Uterus (tissue), 3 donors: ENCODE measurements at regions not wholly inside any gene's neighbourhood (a gene's known extent, or its start where the extent isn't known, plus 50 kb on each side); places are given as distances from the start of the nearest gene placed in this dataset.

Source experiments
- DNase-seq, 2 donors: peaks; one replicate each; pipeline ENCODE4 v3.0.0-alpha.2; 2019 to 2020
- H3K27ac ChIP-seq, 2 donors: fragments of 200-600 bp; sonication (generic); 1 replicate in 1 of 2; 2 replicates in 1 of 2; pipeline ENCODE4 v1.5.1; 2016 to 2018
- H3K27me3 ChIP-seq, 2 donors: fragments of 200-600 bp; sonication (generic); one replicate each; pipeline ENCODE4 v1.5.1; 2018 to 2019; ENCODE audit warnings: control low read depth in 1 of 2
- H3K36me3 ChIP-seq, 2 donors: fragments of 200-600 bp; sonication (generic); one replicate each; pipeline ENCODE4 v1.5.1; 2019; ENCODE audit warnings: control low read depth in 1 of 2
- H3K4me1 ChIP-seq, 2 donors: fragments of 200-600 bp; sonication (generic); one replicate each; pipeline ENCODE4 v1.5.1; 2018 to 2019; ENCODE audit warnings: control low read depth in 1 of 2
- H3K4me3 ChIP-seq, 2 donors: fragments of 200-600 bp; sonication (generic); 1 replicate in 1 of 2; 2 replicates in 1 of 2; pipeline ENCODE4 v1.5.1; 2018 to 2019; ENCODE audit warnings: mild to moderate bottlenecking in 1 of 2
- H3K9me3 ChIP-seq, 2 donors: fragments of 200-600 bp; sonication (generic); one replicate each; pipeline ENCODE4 v1.5.1; 2019; ENCODE audit warnings: control low read depth in 1 of 2
- POLR2A ChIP-seq, 2 donors: fragments of 450-650 bp; IDR thresholded peaks; one replicate each; pipeline ENCODE4 v1.6.1; 2016; ENCODE audit warnings: antibody characterized with exemption in 2 of 2, mild to moderate bottlenecking in 1 of 2, moderate library complexity in 1 of 2
- intact Hi-C: fragments of 100-400 bp; cut with DNase I; formaldehyde crosslinking; loops from one replicate; pipeline ENCODE4 v1.15.1; 2023; ENCODE audit warnings: low total_unique reads
- TF ChIP-seq, protein P1 (sequence below), 4 experiments: fragments of 200-600 bp in 2 of 4; fragments of 450-650 bp in 2 of 4; sonication (generic) in 2 of 4; IDR thresholded peaks; one replicate each; pipeline ENCODE4 v1.5.1; 2016 to 2019; ENCODE audit warnings: antibody characterized with exemption in 4 of 4, mild to moderate bottlenecking in 2 of 4, moderate library complexity in 1 of 4
- donor health status: DM: yes; HTN: yes; CAD: no.

DNA sequence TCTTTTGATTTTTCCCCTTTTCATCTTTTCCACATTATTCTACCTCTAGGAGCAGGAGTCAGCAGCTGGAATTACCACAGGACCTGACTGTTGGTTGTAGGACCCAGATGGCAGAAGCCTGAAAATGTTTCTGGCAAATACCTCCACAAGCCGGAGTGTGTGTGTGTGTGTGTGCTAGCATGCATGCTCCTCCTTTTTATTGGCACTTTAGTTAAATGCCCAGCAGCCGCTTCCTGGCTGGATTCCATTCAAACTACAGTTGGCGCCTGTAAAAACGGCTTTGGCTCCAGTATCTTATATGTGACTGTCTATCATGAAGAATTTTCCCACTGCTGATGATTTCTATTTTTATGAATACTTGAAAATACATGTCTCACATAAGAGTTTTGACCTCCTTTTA lies 319.7 kb upstream of the SP4 start:
- intact Hi-C loops, result no loop called here

DNA sequence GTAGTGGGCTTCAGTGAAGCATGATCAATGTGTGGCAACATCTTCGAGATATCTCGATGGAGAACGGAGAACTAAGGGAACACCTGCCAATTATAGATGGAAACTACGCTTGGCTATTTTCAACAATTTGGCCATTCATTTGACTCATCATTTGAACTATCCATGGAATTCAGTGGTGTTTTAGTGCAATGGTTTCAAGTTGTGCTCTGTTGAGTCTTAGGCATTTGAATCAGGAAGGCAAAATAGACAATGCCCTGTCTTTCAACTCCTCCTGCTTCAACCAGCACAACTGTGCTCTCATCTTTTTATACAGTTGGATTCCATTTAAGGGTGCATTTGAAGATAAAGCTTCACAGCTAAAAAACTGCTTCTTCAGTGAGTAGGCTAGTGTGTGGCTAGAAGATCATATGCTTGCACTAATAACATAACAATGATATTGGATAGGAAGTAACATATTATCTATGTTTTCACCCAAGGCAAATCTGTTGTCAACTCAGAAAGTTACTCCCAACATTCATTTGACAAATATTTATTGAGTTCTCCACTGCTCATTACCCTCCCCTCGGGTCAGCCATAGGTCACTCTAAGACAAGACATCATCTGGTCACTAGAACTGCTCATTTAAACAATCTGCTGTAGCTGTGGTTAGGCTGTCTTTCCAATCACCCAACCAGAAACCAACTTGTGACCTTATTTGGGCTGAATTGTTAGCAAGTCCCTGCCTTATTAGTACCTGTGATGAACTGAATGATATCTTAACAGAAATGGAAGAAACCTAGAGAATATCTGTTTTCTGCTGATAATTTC lies 314.1 kb upstream of the SP4 start:
- Histone ChIP-seq H3K4me1 (no peaks in the 10 kb centered on the region), H3K9me3 (no peaks in the 10 kb centered on the region), H3K27me3 (no peaks in the 10 kb centered on the region), H3K4me3 (no peak overlapping the region), H3K36me3 (no peaks in the 10 kb centered on the region), H3K27ac (no peak overlapping the region)
- no peak for DNase-seq
- intact Hi-C loops, result no loop called here
- no peak for TF ChIP-seq POLR2A (IDR thresholded peaks at IDR 0.05)
- TF ChIP-seq, protein P1, sequence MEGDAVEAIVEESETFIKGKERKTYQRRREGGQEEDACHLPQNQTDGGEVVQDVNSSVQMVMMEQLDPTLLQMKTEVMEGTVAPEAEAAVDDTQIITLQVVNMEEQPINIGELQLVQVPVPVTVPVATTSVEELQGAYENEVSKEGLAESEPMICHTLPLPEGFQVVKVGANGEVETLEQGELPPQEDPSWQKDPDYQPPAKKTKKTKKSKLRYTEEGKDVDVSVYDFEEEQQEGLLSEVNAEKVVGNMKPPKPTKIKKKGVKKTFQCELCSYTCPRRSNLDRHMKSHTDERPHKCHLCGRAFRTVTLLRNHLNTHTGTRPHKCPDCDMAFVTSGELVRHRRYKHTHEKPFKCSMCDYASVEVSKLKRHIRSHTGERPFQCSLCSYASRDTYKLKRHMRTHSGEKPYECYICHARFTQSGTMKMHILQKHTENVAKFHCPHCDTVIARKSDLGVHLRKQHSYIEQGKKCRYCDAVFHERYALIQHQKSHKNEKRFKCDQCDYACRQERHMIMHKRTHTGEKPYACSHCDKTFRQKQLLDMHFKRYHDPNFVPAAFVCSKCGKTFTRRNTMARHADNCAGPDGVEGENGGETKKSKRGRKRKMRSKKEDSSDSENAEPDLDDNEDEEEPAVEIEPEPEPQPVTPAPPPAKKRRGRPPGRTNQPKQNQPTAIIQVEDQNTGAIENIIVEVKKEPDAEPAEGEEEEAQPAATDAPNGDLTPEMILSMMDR (IDR thresholded peaks at IDR 0.05), result no peak

More for the DNA sequence above, 319.7 kb upstream of the SP4 start:
- TF ChIP-seq, protein P1 (IDR thresholded peaks at IDR 0.05), result no peak
- TF ChIP-seq POLR2A (IDR thresholded peaks at IDR 0.05), result no peak
- H3K36me3 ChIP-seq, result no peaks in the 10 kb centered on the region
- no peak overlapping the region for H3K4me3 ChIP-seq
- H3K27ac ChIP-seq, result no peak overlapping the region
- no peaks in the 10 kb centered on the region for H3K27me3 ChIP-seq
- DNase-seq, result no peak
- H3K4me1 ChIP-seq, result no peaks in the 10 kb centered on the region
- no peaks in the 10 kb centered on the region for H3K9me3 ChIP-seq

DNA sequence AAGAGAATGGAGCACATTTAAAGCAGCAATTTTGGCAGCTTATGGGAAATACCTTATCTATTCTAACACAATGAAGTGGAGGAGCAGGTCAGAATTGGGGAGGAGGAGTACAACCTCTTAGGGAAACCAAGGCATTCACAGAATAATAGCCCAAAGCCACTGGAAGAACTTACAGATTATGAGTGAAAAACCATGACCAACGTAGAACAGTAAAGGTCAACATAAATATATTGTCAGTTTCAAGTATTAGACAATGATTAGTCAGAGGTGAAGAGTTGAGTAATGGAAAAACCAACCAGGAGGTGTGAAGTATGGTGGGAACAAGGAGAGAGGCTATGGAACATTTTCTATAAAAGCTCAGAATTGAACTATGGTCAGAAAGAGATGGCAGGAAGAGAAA lies 304.3 kb upstream of the SP4 start:
- H3K27me3 ChIP-seq, result no peaks in the 10 kb centered on the region
- no peak overlapping the region for H3K4me3 ChIP-seq
- no peak overlapping the region for H3K27ac ChIP-seq
- no peak for DNase-seq
- no peaks in the 10 kb centered on the region for H3K4me1 ChIP-seq
- no peaks in the 10 kb centered on the region for H3K9me3 ChIP-seq
- intact Hi-C loops, result no loop called here
- TF ChIP-seq, protein P1 (IDR thresholded peaks at IDR 0.05), result no peak
- TF ChIP-seq POLR2A (IDR thresholded peaks at IDR 0.05), result no peak
- no peaks in the 10 kb centered on the region for H3K36me3 ChIP-seq

DNA sequence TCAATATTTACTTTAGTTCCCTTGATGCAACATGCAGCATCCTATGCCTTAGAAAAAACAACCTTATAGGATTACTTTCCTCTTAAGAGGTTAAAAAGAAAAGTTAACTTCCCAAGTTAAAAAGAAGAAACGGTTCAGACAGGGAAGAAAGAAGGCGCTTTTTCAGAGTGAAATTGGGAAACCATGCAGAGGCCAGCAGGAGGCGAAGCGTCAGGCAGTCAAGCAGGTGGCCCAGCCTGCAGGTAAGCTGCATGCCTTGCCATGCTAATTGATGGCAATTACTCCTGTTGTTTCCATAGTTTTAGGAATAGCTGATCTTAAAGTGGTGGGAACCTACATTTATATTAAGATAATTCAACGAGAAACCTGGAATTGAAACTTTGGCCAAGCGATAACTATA lies 302.6 kb upstream of the SP4 start:
- H3K36me3 ChIP-seq, result no peaks in the 10 kb centered on the region
- H3K27me3 ChIP-seq, result no peaks in the 10 kb centered on the region
- no peaks in the 10 kb centered on the region for H3K4me1 ChIP-seq
- TF ChIP-seq POLR2A (IDR thresholded peaks at IDR 0.05), result no peak
- TF ChIP-seq, protein P1 (IDR thresholded peaks at IDR 0.05), result no peak
- intact Hi-C loops, result no loop called here
- DNase-seq, result no peak
- H3K4me3 ChIP-seq, result no peak overlapping the region
- no peaks in the 10 kb centered on the region for H3K9me3 ChIP-seq
- no peak overlapping the region for H3K27ac ChIP-seq

DNA sequence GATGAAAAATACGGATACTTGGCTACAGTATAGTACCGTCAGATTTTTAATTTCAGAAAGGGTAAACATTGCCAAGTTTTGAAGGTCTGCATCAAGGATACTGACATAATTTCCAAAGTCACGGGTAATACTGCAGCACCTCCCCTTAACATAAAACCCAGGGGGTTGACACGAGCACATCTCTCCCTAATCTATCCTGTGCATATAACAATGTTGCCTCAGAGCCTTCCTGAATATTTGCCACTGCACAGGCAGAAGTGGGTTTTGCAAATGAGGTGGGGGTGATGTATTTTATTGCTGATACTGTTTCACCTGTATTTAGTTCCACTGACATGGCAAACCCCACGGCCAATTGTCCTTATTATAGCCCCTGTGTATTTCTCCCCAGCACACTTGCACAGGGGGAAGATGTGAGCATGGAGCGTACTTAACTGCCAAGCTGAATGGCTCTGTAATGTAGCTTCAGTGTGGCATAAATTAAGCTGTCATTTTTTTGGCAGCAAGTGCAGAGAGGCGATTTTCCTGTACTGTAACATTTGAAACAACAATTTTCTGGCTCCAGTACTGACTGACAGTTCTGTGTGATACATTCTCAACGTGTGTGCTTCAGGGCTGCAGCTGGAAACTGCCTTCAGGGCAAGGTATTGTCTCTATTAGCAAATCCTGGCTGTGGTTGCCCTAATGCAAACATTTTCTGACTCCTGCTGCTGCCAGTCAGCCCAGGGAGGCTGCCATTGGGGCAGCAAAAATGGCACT lies 299.6 kb upstream of the SP4 start:
- intact Hi-C loops, result no loop called here
- TF ChIP-seq POLR2A (IDR thresholded peaks at IDR 0.05), result no peak
- TF ChIP-seq, protein P1 (IDR thresholded peaks at IDR 0.05), result no peak
- H3K9me3 ChIP-seq, result no peaks in the 10 kb centered on the region
- H3K27ac ChIP-seq, result no peak overlapping the region
- H3K4me3 ChIP-seq, result no peak overlapping the region
- no peaks in the 10 kb centered on the region for H3K27me3 ChIP-seq
- H3K4me1 ChIP-seq, result no peaks in the 10 kb centered on the region
- no peaks in the 10 kb centered on the region for H3K36me3 ChIP-seq
- DNase-seq, result no peak
